ENCODE measurements at regions not wholly inside any gene's neighbourhood (a gene's known extent, or its start where the extent isn't known, plus 50 kb on each side); places are given as distances from the start of the nearest gene placed in this dataset.

GRCh38 chr5:125793470-125793869, 629.7 kb upstream of the GRAMD2B start:
- DNase-seq (ENCODE audit: low read depth in 2 of 3, low spot score in 2 of 3), result no peak

- DNase-seq (ENCODE audit: low read depth in 2 of 3, low spot score in 2 of 3), result no peak
These were observed 628.3 kb upstream of the GRAMD2B start for GRCh38 chr5:125794922-125795321.

GRCh38 chr5:125798307-125798706, 624.9 kb upstream of the GRAMD2B start:
- no peak for DNase-seq (ENCODE audit: low read depth in 2 of 3, low spot score in 2 of 3)

- DNase-seq (ENCODE audit: low read depth in 2 of 3, low spot score in 2 of 3), result no peak
These were observed 610.6 kb upstream of the GRAMD2B start for GRCh38 chr5:125812651-125813050.

GRCh38 chr5:125813221-125813974, 609.8 kb upstream of the GRAMD2B start:
- DNase-seq (ENCODE audit: low read depth in 2 of 3, low spot score in 2 of 3), result no peak

GRCh38 chr5:125814119-125814518, 609.1 kb upstream of the GRAMD2B start:
- no peak for DNase-seq (ENCODE audit: low read depth in 2 of 3, low spot score in 2 of 3)

- DNase-seq (ENCODE audit: low read depth in 2 of 3, low spot score in 2 of 3), result no peak
These were observed 599.6 kb upstream of the GRAMD2B start for GRCh38 chr5:125823572-125823971.

- no peak for DNase-seq (ENCODE audit: low read depth in 2 of 3, low spot score in 2 of 3)
These were observed 597.0 kb upstream of the GRAMD2B start for GRCh38 chr5:125826214-125826613.

- no peak for DNase-seq (ENCODE audit: low read depth in 2 of 3, low spot score in 2 of 3)
These were observed 593.9 kb upstream of the GRAMD2B start for GRCh38 chr5:125829349-125829748.

GRCh38 chr5:125833398-125833797, 589.8 kb upstream of the GRAMD2B start:
- DNase-seq (ENCODE audit: low read depth in 2 of 3, low spot score in 2 of 3), result no peak

- no peak for DNase-seq (ENCODE audit: low read depth in 2 of 3, low spot score in 2 of 3)
These were observed 588.6 kb upstream of the GRAMD2B start for GRCh38 chr5:125834438-125835115.

GRCh38 chr5:125835293-125836172, 587.7 kb upstream of the GRAMD2B start:
- DNase-seq (ENCODE audit: low read depth in 2 of 3, low spot score in 2 of 3), result no peak

GRCh38 chr5:125836256-125836655, 587.0 kb upstream of the GRAMD2B start:
- no peak for DNase-seq (ENCODE audit: low read depth in 2 of 3, low spot score in 2 of 3)

- DNase-seq (ENCODE audit: low read depth in 2 of 3, low spot score in 2 of 3), result no peak
These were observed 585.3 kb upstream of the GRAMD2B start for GRCh38 chr5:125837866-125838265.

- no peak for DNase-seq (ENCODE audit: low read depth in 2 of 3, low spot score in 2 of 3)
These were observed 575.6 kb upstream of the GRAMD2B start for GRCh38 chr5:125847561-125847960.

- no peak for DNase-seq (ENCODE audit: low read depth in 2 of 3, low spot score in 2 of 3)
These were observed 574.5 kb upstream of the GRAMD2B start for GRCh38 chr5:125848751-125849150.

GRCh38 chr5:125856949-125857348, 566.3 kb upstream of the GRAMD2B start:
- no peak for DNase-seq (ENCODE audit: low read depth in 2 of 3, low spot score in 2 of 3)

- DNase-seq (ENCODE audit: low read depth in 2 of 3, low spot score in 2 of 3), result no peak
These were observed 559.6 kb upstream of the GRAMD2B start for GRCh38 chr5:125863579-125863978.

GRCh38 chr5:125865166-125865815, 557.9 kb upstream of the GRAMD2B start:
- no peak for DNase-seq (ENCODE audit: low read depth in 2 of 3, low spot score in 2 of 3)

- DNase-seq (ENCODE audit: low read depth in 2 of 3, low spot score in 2 of 3), result no peak
These were observed 555.2 kb upstream of the GRAMD2B start for GRCh38 chr5:125868036-125868435.

- no peak for DNase-seq (ENCODE audit: low read depth in 2 of 3, low spot score in 2 of 3)
These were observed 553.0 kb upstream of the GRAMD2B start for GRCh38 chr5:125870256-125870655.
